GM23248 (cell line): ENCODE measurements at regions not wholly inside any gene's neighbourhood (a gene's known extent, or its start where the extent isn't known, plus 50 kb on each side); places are given as distances from the start of the nearest gene placed in this dataset.

ENCODE experiments used
- DNase-seq: peaks from one replicate; pipeline ENCODE4 v3.0.0-alpha.2; 2015
- H2AFZ ChIP-seq: fragments of 200-600 bp; sonication (generic); 2 replicates; pipeline ENCODE4 v1.6.1; 2016; ENCODE audit warnings: antibody characterized with exemption
- H3F3A ChIP-seq: fragments of 200-600 bp; sonication (generic); 2 replicates; pipeline ENCODE4 v1.6.1; 2016; ENCODE audit warnings: mild to moderate bottlenecking, antibody characterized with exemption, mixed run types; ENCODE audit not compliant: insufficient read depth
- H3K27ac ChIP-seq: fragments of 200-600 bp; sonication (generic); 2 replicates; pipeline ENCODE4 v1.5.1; 2016; ENCODE audit warnings: mild to moderate bottlenecking
- H3K27me3 ChIP-seq: fragments of 200-600 bp; sonication (generic); replicated peaks from 2 replicates; pipeline ENCODE4 v1.6.1; 2016; ENCODE audit warnings: mild to moderate bottlenecking; ENCODE audit not compliant: insufficient read depth
- H3K36me3 ChIP-seq: fragments of 200-600 bp; sonication (generic); 2 replicates; pipeline ENCODE4 v1.6.1; 2016; ENCODE audit warnings: low read depth, mild to moderate bottlenecking
- H3K4me1 ChIP-seq: fragments of 200-600 bp; sonication (generic); 2 replicates; pipeline ENCODE4 v1.6.1; 2016; ENCODE audit warnings: mild to moderate bottlenecking; ENCODE audit not compliant: insufficient read depth
- H3K4me2 ChIP-seq: fragments of 200-600 bp; sonication (generic); one replicate; pipeline ENCODE4 v1.6.1; 2016; ENCODE audit warnings: mild to moderate bottlenecking; ENCODE audit not compliant: unreplicated experiment
- H3K4me3 ChIP-seq: fragments of 200-600 bp; sonication (generic); 2 replicates; pipeline ENCODE4 v1.5.1; 2016; ENCODE audit warnings: mild to moderate bottlenecking
- H3K79me2 ChIP-seq: fragments of 200-600 bp; sonication (generic); 2 replicates; pipeline ENCODE4 v1.6.1; 2016; ENCODE audit warnings: mild to moderate bottlenecking; ENCODE audit not compliant: insufficient read depth
- H3K9ac ChIP-seq: fragments of 200-600 bp; sonication (generic); 2 replicates; pipeline ENCODE4 v1.6.1; 2016; ENCODE audit warnings: mild to moderate bottlenecking
- H3K9me2 ChIP-seq: fragments of 200-600 bp; sonication (generic); 2 replicates; pipeline ENCODE4 v1.6.1; 2016; ENCODE audit warnings: mixed run types, mild to moderate bottlenecking, moderate library complexity; ENCODE audit not compliant: insufficient read depth
- H3K9me3 ChIP-seq: fragments of 200-600 bp; sonication (generic); one replicate; pipeline ENCODE4 v1.6.1; 2017; ENCODE audit warnings: low read depth
- H4K20me1 ChIP-seq: fragments of 200-600 bp; sonication (generic); 2 replicates; pipeline ENCODE4 v1.6.0; 2016; ENCODE audit not compliant: insufficient read depth
- EZH2 ChIP-seq: fragments of 200-600 bp; sonication (generic); IDR thresholded peaks from 2 replicates; pipeline ENCODE4 v1.6.1; 2018; ENCODE audit warnings: antibody characterized with exemption, mild to moderate bottlenecking; ENCODE audit not compliant: insufficient read depth, poor library complexity, severe bottlenecking
- EZH2phosphoT487 ChIP-seq: fragments of 200-600 bp; sonication (generic); IDR thresholded peaks from 2 replicates; pipeline ENCODE4 v1.6.1; 2018; ENCODE audit warnings: antibody characterized with exemption, moderate library complexity, mild to moderate bottlenecking, low read depth; ENCODE audit not compliant: insufficient read depth
- WGBS, 2 experiments: methylation state at CpG; one replicate each; pipeline ENCODE4 v1.1.6; 2015 to 2017; ENCODE audit warnings: low lambda C conversion rate in 2 of 2, low coverage in 1 of 2; ENCODE audit errors: missing lambda C conversion rate in 2 of 2; 5-methylcytosine and 5-hydroxymethylcytosine counted together
- in situ Hi-C: fragments of 300-500 bp; cut with MboI; formaldehyde crosslinking; loops from 2 replicates; pipeline ENCODE4 v1.15.0; 2020

GRCh38 chr14:37787879-37788494 lies 192.6 kb downstream of the TTC6 start:
- in situ Hi-C loops: no loop called here
- Histone ChIP-seq H3K4me3 (no peak overlapping the region), H2AFZ (no peak overlapping the region), H3K4me2 (no peak overlapping the region), H3K9me2 (no peaks in the 10 kb centered on the region), H3K4me1 (no peaks in the 10 kb centered on the region), H3K9ac (no peak overlapping the region), H3K79me2 (no peaks in the 10 kb centered on the region), H3F3A (no peaks in the 10 kb centered on the region), H3K36me3 (no peaks in the 10 kb centered on the region), H3K27me3 (no peaks in the 10 kb centered on the region), H3K9me3 (no peaks in the 10 kb centered on the region), H4K20me1 (no peaks in the 10 kb centered on the region), H3K27ac (no peak overlapping the region)
- no peak for TF ChIP-seq EZH2
- no peak for TF ChIP-seq EZH2phosphoT487
- DNase-seq: no peak

DNA sequence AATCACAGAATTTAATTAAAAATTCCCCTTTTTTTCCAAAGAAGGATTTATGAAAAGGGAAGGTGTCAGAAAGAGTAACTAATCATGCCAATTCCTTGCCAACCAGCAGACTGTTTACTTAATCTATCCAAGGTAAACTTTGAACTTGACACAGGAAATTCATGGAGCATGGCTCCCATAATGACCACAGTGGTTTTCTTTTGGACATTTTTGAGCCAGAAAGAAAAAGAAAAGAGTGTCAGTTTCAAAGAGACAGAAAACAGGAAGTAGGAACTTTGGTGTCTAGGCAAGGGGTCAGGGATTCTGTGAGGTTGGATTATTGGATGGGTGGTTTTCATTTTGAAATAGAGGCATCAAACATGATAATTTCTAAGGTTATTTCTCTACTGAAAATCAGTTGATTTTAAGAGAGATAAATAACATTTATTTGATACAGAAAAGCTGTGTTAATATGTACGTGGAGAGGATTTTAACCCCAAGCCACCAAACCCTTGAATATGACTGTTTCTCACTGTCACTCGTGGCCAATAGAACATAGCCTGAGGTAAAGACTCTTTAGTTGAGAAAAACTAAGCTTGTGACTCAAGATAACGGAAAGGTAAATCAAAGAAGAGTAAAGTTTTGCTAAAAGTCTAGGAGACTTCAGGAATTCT lies 196.1 kb downstream of the TTC6 start:
- H3K4me2 ChIP-seq: no peak overlapping the region
- TF ChIP-seq EZH2phosphoT487 (no peak), EZH2 (no peak)
- no peaks in the 10 kb centered on the region for H3K4me1 ChIP-seq
- no peak overlapping the region for H2AFZ ChIP-seq
- in situ Hi-C loops: no loop called here
- no peak overlapping the region for H3K9ac ChIP-seq
- no peaks in the 10 kb centered on the region for H3K79me2 ChIP-seq
- no peak overlapping the region for H3K27ac ChIP-seq
- 17 to 26% methylated on average over 3 of the region's 3 CpGs for WGBS, 2 experiments
- no peaks in the 10 kb centered on the region for H3K9me3 ChIP-seq
- no peaks in the 10 kb centered on the region for H3K9me2 ChIP-seq
- no peak overlapping the region for H3K4me3 ChIP-seq
- no peak for DNase-seq
- H3F3A ChIP-seq: no peaks in the 10 kb centered on the region
- no peaks in the 10 kb centered on the region for H3K36me3 ChIP-seq
- H4K20me1 ChIP-seq: no peaks in the 10 kb centered on the region
- no peaks in the 10 kb centered on the region for H3K27me3 ChIP-seq

- H3K9me3 ChIP-seq: no peaks in the 10 kb centered on the region
- TF ChIP-seq EZH2phosphoT487 (no peak), EZH2 (no peak)
- H2AFZ ChIP-seq: no peak overlapping the region
- 47 to 49% methylated on average over 4 of the region's 4 CpGs for WGBS, 2 experiments
- no peaks in the 10 kb centered on the region for H4K20me1 ChIP-seq
- H3K79me2 ChIP-seq: no peaks in the 10 kb centered on the region
- no peaks in the 10 kb centered on the region for H3K36me3 ChIP-seq
- H3K4me2 ChIP-seq: no peak overlapping the region
- in situ Hi-C loops: no loop called here
- no peaks in the 10 kb centered on the region for H3K4me1 ChIP-seq
- H3F3A ChIP-seq: no peaks in the 10 kb centered on the region
- DNase-seq: no peak
- H3K9ac ChIP-seq: no peak overlapping the region
- no peak overlapping the region for H3K4me3 ChIP-seq
- no peak overlapping the region for H3K27ac ChIP-seq
- no peaks in the 10 kb centered on the region for H3K27me3 ChIP-seq
- H3K9me2 ChIP-seq: no peaks in the 10 kb centered on the region
Measured at GRCh38 chr14:37792124-37792523, 196.7 kb downstream of the TTC6 start.

- Histone ChIP-seq H3K27me3 (no peaks in the 10 kb centered on the region; the same call in 1 of the 2 replicates), H3K4me2 (no peak overlapping the region), H3K79me2 (no peaks in the 10 kb centered on the region), H3F3A (no peaks in the 10 kb centered on the region), H3K9ac (no peak overlapping the region), H3K27ac (no peak overlapping the region), H3K4me1 (no peaks in the 10 kb centered on the region), H3K36me3 (no peaks in the 10 kb centered on the region), H4K20me1 (no peaks in the 10 kb centered on the region), H3K9me3 (no peaks in the 10 kb centered on the region), H3K4me3 (no peak overlapping the region), H2AFZ (no peak overlapping the region), H3K9me2 (no peaks in the 10 kb centered on the region)
- 66 to 67% methylated on average over 4 of the region's 4 CpGs for WGBS, 2 experiments
- DNase-seq: no peak
- TF ChIP-seq EZH2phosphoT487 (no peak), EZH2 (no peak)
- in situ Hi-C loops: no loop called here
Measured at GRCh38 chr14:37796703-37797416, 201.4 kb downstream of the TTC6 start.
